Activated CD4-positive, alpha-beta T cell treated with anti-CD3 and anti-CD28 coated beads for 36 hours (primary cell): ENCODE measurements at regions not wholly inside any gene's neighbourhood (a gene's known extent, or its start where the extent isn't known, plus 50 kb on each side); places are given as distances from the start of the nearest gene placed in this dataset.

Experiments used
- ATAC-seq: fragments of 200-7000 bp; cut with Tn5 transposase; one replicate; pipeline ENCODE4 v1.10.0; 2021; ENCODE audit warnings: mild to moderate bottlenecking, moderate library complexity
- CTCF ChIA-PET: fragments of 350-600 bp; sonication (Branson Sonifier 250); formaldehyde crosslinking; loops from one replicate; lab custom pipeline; 2021; ENCODE audit warnings: antibody characterized with exemption; lab: Charles Lee
- POLR2A ChIA-PET: fragments of 350-600 bp; sonication (Branson Sonifier 250); formaldehyde crosslinking; loops from one replicate; lab custom pipeline; 2021; ENCODE audit warnings: antibody characterized with exemption, inconsistent platforms; lab: Charles Lee
- DNase-seq: peaks from one replicate; pipeline ENCODE4 v3.0.0-alpha.2; 2020
- H3K27ac Mint-ChIP-seq: one replicate; pipeline ENCODE4 v1.8.0; 2021; ENCODE audit warnings: mixed read lengths
- H3K27me3 Mint-ChIP-seq: one replicate; pipeline ENCODE4 v1.8.0; 2021; ENCODE audit warnings: mixed read lengths
- H3K36me3 Mint-ChIP-seq: one replicate; pipeline ENCODE4 v1.8.0; 2021; ENCODE audit warnings: low read depth, mixed read lengths
- H3K4me1 Mint-ChIP-seq: one replicate; pipeline ENCODE4 v1.8.0; 2021; ENCODE audit warnings: mixed read lengths
- H3K4me3 Mint-ChIP-seq: one replicate; pipeline ENCODE4 v1.8.0; 2021; ENCODE audit warnings: mild to moderate bottlenecking, moderate library complexity, mixed read lengths
- H3K9me3 Mint-ChIP-seq: one replicate; pipeline ENCODE4 v1.8.0; 2021; ENCODE audit warnings: low read depth, mixed read lengths
- intact Hi-C, 2 experiments: fragments of 100-400 bp; cut with DNase I in 1 of 2; cut with micrococcal nuclease in 1 of 2; formaldehyde crosslinking; loops; one replicate each; pipeline versions ENCODE4 v1.14.2 to v1.15.1; 2022 to 2024; cut with DNase I, micrococcal nuclease

DNA sequence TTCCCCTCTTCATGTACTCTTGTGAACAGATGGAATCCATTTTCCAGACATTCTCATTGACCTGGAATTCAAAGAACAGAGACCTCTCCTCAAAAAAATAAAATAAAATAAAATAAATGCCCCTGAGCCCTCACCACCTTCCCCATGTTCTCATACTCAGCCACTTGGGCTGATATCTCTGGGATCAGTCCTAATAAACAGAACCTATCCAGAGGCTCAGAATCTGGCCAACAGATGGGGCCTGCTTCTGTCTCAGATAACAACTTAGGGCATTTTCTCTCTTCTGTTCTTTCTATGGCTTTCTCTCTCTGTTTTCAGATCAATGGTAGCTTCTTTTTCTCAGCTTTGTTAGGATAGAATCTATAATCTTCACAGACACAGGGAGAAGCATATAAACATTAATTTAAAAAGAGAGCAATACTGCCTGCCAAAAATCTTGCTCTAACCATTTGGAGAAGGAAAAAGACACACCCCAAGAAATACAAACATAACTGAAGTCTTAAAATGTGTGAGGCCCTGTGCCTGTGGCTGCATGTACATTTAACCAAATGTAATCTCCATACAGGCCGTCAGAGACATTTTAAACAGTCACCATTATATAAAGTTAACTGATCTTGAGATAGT, 907.1 kb downstream of the FAT4 start:
- no peak overlapping the region for H3K4me3 Mint-ChIP-seq
- intact Hi-C loops = no loop called here
- no peaks in the 10 kb centered on the region for H3K4me1 Mint-ChIP-seq
- CTCF ChIA-PET = no interaction called here
- no peak overlapping the region for H3K27ac Mint-ChIP-seq
- no peaks in the 10 kb centered on the region for H3K36me3 Mint-ChIP-seq
- POLR2A ChIA-PET = no interaction called here
- no peaks in the 10 kb centered on the region for H3K27me3 Mint-ChIP-seq
- ATAC-seq (no peak), DNase-seq (no peak)
- H3K9me3 Mint-ChIP-seq = no peaks in the 10 kb centered on the region

DNA sequence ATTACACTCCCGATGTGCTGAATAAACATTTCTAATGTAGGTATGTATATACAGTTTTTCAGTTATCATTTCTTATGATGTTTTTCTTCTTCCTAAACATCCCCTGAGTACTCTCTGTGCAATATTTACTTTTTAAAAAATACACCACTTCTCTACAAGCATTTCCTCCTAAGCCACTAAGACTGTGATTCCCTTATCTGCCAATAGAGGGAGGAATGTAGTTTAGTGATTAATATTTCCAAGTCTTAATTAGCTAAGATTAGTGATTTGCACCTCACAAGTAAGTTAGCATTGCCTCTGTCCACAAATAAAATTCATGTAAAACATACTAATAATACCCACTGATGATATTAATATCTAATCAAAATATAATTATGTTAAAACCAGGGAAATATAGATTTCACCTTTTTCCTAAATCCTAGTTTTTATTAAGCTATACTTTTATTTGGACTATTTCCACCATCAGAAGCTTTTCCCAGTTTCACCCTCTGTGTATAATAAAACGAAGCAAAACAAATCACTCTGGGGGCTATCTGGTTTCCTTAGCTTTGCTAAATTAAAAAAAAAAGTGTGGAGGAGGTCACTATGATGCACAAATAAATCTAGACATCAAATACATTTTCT, 909.1 kb downstream of the FAT4 start:
- ChIA-PET POLR2A (no interaction called here), CTCF (no interaction called here)
- no peak overlapping the region for H3K4me3 Mint-ChIP-seq
- no peak for ATAC-seq
- intact Hi-C loops = no loop called here
- H3K4me1 Mint-ChIP-seq = no peaks in the 10 kb centered on the region
- H3K9me3 Mint-ChIP-seq = peaks cover 1% of the 10 kb centered on the region
- no peaks in the 10 kb centered on the region for H3K27me3 Mint-ChIP-seq
- no peak for DNase-seq
- H3K27ac Mint-ChIP-seq = no peak overlapping the region
- no peaks in the 10 kb centered on the region for H3K36me3 Mint-ChIP-seq

DNA sequence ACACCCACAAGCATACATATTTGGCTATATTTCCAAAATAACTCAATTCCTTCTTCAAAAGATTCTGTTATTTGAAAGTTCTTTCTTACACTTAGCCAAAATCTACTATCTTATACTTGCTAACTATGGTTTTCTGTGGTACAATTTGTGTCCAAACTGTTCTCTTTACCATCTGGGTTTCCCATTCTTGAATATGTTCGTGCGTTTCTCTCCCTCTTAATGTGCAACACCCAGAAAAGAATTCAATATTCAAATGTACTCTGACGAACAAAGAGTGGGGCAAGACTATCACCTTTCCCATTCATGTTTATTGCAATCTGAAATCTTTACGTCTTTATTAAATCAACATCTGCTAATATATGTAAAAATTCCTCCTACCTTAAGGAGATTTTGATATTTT, 912.7 kb downstream of the FAT4 start:
- H3K27ac Mint-ChIP-seq = no peak overlapping the region
- POLR2A ChIA-PET = no interaction called here
- intact Hi-C loops = no loop called here
- CTCF ChIA-PET = no interaction called here
- no peaks in the 10 kb centered on the region for H3K27me3 Mint-ChIP-seq
- H3K9me3 Mint-ChIP-seq = peaks cover 5% of the 10 kb centered on the region
- H3K4me3 Mint-ChIP-seq = no peak overlapping the region
- H3K36me3 Mint-ChIP-seq = no peaks in the 10 kb centered on the region
- DNase-seq = no peak
- ATAC-seq = no peak
- no peaks in the 10 kb centered on the region for H3K4me1 Mint-ChIP-seq

DNA sequence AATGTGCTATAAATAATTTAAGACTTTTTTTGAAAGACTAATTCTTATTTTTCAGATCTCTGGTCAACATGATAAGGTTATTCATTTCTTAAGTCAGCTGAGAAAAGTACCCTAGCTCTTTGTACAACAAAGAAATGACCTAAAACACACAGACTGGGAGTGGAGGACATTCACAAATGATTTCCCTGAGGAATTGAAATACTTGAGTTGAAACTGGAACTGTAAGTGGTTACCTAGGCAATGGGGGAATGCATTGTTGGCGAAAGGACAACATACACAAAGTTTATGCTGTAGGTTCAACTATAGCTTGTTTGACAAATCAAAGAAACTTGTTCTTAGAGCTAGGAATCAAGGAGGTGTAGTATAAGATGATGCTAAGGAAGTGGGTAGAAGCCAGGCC, 915.5 kb downstream of the FAT4 start:
- peaks cover 7% of the 10 kb centered on the region for H3K9me3 Mint-ChIP-seq
- DNase-seq = no peak
- H3K4me1 Mint-ChIP-seq = no peaks in the 10 kb centered on the region
- no peaks in the 10 kb centered on the region for H3K36me3 Mint-ChIP-seq
- ChIA-PET CTCF (no interaction called here), POLR2A (no interaction called here)
- no peak for ATAC-seq
- H3K4me3 Mint-ChIP-seq = no peak overlapping the region
- no peaks in the 10 kb centered on the region for H3K27me3 Mint-ChIP-seq
- intact Hi-C loops = no loop called here
- H3K27ac Mint-ChIP-seq = no peak overlapping the region

DNA sequence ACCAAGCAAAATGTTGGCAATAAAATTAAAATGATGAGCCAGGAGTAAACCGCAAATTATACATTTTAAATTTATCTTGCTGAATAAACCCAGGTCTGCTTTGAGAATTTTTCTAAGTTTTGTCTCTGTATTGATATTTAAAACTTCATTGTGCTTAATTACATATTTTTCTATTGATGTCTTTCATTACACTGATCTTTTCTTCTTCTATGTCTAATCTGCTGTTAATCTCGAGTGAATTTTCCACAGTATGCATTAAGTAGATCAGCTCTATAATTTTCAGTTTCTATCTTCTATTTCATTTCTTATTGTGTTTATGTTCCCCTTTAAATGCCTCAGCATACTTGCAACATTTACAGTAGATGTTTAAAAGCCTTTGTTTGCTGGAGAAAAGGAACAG, 918.7 kb downstream of the FAT4 start:
- intact Hi-C loops = no loop called here
- no peaks in the 10 kb centered on the region for H3K36me3 Mint-ChIP-seq
- H3K4me3 Mint-ChIP-seq = no peak overlapping the region
- no peaks in the 10 kb centered on the region for H3K27me3 Mint-ChIP-seq
- DNase-seq (no peak), ATAC-seq (no peak)
- no peaks in the 10 kb centered on the region for H3K4me1 Mint-ChIP-seq
- ChIA-PET POLR2A (no interaction called here), CTCF (no interaction called here)
- peaks cover 17% of the 10 kb centered on the region for H3K9me3 Mint-ChIP-seq
- H3K27ac Mint-ChIP-seq = no peak overlapping the region

DNA sequence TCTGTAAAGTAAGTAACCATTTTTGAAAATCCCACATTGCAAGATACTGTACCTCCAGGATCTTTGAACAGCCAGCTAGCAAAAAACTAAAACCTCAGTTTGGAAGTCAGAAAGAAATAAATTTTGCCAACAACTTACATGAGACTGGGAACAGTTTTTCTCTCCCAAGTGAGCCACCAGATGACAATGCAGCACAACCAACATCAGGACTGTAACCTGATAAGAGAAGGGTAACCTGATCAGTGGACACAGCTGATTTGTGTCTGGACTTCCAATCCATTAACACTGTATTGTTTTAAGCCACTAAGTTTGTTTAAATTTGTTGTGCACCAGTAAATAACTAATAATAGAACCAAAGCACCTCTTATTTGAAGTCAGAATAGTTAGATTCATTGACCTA, 923.3 kb downstream of the FAT4 start:
- CTCF ChIA-PET = no interaction called here

DNA sequence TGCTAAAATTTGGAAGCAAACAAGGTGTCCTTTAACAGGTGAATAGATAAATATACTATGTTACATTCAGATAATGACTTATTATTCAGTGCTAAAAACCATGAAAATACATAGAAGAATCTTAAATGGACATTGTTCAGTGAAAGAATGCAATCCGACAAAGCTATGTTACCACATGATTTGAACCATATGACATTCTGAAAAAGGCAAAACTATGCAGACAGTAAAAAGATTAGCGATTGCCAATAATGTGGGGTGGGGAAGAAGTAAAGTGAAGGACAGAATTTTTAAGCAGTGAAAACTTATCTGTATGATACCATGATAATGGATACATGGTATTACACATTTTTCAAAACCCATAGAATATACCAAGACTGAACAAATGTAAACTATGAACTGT, 926.9 kb downstream of the FAT4 start:
- ChIA-PET POLR2A (no interaction called here), CTCF (no interaction called here)
- no peaks in the 10 kb centered on the region for H3K4me1 Mint-ChIP-seq
- H3K4me3 Mint-ChIP-seq = no peak overlapping the region
- no peaks in the 10 kb centered on the region for H3K27me3 Mint-ChIP-seq
- no peak overlapping the region for H3K27ac Mint-ChIP-seq
- intact Hi-C loops = no loop called here
- ATAC-seq (no peak), DNase-seq (no peak)
- peaks cover 11% of the 10 kb centered on the region for H3K9me3 Mint-ChIP-seq
- H3K36me3 Mint-ChIP-seq = no peaks in the 10 kb centered on the region

More for the DNA sequence above, 923.3 kb downstream of the FAT4 start:
- Mint-ChIP-seq H3K4me3 (no peak overlapping the region), H3K9me3 (peaks cover 16% of the 10 kb centered on the region), H3K4me1 (no peaks in the 10 kb centered on the region), H3K27me3 (no peaks in the 10 kb centered on the region), H3K36me3 (no peaks in the 10 kb centered on the region), H3K27ac (no peak overlapping the region)
- POLR2A ChIA-PET = no interaction called here
- DNase-seq (no peak), ATAC-seq (no peak)
- intact Hi-C loops = no loop called here

DNA sequence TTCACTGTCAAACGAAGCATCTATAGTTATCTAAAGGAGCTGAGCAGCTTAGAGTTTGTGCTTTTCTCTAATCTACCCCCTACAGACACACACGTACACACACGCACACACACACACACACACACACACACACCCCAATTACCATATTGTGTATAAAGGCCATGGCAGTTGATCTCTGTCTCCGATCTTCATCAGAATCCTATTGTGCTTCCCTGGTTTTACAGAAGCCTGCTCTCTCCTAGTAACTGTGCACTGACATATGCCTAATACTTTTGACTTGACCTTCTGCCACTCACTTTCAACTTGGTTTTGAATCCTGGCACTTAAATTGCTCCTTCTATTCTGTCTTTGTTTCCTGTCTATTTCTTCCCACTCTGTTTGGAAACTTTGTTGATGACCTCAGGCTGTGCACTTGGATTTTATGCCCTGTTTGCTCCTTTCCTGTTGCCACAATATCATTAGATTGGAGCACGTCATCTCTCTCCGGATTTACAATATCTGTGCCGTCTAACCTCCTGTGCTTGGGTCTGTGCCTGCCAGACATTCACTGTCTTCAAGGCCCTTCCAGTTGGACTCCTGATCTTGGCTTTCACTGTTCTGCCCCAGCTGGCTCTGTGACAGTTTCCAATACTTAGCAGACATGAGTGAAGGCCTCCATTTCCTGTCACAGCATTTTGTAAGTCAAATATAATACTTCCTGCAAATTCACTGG, 928.1 kb downstream of the FAT4 start:
- intact Hi-C loops = no loop called here
- no peak overlapping the region for H3K4me3 Mint-ChIP-seq

DNA sequence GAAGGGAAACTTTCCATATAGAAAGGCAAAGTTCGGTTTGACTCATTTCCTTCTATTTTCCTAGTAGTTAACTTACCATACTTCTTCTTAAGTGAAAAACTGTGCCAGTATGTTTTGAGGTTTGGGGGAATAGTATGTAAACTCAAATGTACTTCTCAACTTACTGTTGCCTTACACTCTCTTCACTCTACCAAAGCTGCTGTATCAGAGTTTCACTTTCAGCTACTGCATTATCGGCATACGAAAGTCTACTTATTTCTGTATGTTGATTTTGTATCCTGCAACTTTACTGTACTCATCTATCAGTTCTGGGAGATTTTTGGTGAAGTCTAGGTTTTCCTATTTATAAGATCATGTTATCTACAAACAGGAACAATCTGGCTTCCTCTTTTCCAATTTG, 932.7 kb downstream of the FAT4 start:
- Mint-ChIP-seq H3K4me1 (no peaks in the 10 kb centered on the region), H3K27me3 (no peaks in the 10 kb centered on the region), H3K9me3 (peaks cover 3% of the 10 kb centered on the region), H3K4me3 (no peak overlapping the region), H3K36me3 (no peaks in the 10 kb centered on the region), H3K27ac (no peak overlapping the region)
- POLR2A ChIA-PET = no interaction called here
- intact Hi-C loops = no loop called here
- DNase-seq (no peak), ATAC-seq (no peak)
- CTCF ChIA-PET = no interaction called here

More for the DNA sequence above, 928.1 kb downstream of the FAT4 start:
- H3K4me1 Mint-ChIP-seq = no peaks in the 10 kb centered on the region
- no peak overlapping the region for H3K27ac Mint-ChIP-seq
- CTCF ChIA-PET = no interaction called here
- H3K9me3 Mint-ChIP-seq = peaks cover 5% of the 10 kb centered on the region
- no peaks in the 10 kb centered on the region for H3K27me3 Mint-ChIP-seq
- no peak for ATAC-seq
- POLR2A ChIA-PET = no interaction called here
- DNase-seq = no peak
- no peaks in the 10 kb centered on the region for H3K36me3 Mint-ChIP-seq

DNA sequence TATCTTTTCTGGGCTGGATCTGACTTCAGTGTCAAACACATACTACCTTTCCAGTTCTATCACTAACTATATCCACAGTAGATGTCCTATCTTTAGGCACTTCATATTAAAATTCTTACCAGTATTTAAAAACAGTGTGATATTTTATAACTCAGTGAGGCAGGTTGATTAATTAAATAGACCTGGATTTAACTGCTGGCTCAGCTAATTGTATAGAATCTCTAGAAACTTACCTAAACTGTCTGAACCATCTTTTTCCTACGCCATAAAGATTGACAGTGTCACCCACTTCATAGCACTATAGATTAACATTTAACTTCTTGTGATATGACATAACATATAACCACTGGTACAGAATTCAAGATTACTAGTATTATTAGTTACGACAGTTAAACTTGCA, 935.3 kb downstream of the FAT4 start:
- ATAC-seq = no peak
- no peak overlapping the region for H3K4me3 Mint-ChIP-seq
- H3K9me3 Mint-ChIP-seq = peaks cover 5% of the 10 kb centered on the region
- intact Hi-C loops = no loop called here
- no peaks in the 10 kb centered on the region for H3K4me1 Mint-ChIP-seq
- DNase-seq = no peak
- H3K36me3 Mint-ChIP-seq = no peaks in the 10 kb centered on the region
- H3K27me3 Mint-ChIP-seq = no peaks in the 10 kb centered on the region
- no peak overlapping the region for H3K27ac Mint-ChIP-seq
- CTCF ChIA-PET = no interaction called here
- POLR2A ChIA-PET = no interaction called here

DNA sequence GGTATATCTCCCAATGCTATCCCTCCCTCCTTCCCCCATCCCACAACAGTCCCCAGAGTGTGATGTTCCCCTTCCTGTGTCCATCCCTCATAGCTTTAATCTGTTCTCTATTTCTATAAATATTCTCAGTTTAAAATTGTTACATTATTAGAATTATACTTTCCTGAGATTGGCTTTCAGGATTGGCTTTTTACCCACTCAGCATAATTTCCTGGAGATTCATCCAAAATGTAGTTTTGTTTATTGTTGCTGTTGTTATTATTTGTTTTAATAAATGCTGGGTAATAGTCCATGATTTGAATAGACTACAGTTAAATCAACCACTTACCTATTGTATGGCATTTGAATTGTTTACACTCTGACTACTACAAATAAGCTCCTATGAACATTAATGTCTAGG, 936.4 kb downstream of the FAT4 start:
- intact Hi-C loops = no loop called here
- ATAC-seq (no peak), DNase-seq (no peak)
- Mint-ChIP-seq H3K4me3 (no peak overlapping the region), H3K4me1 (no peaks in the 10 kb centered on the region), H3K27ac (no peak overlapping the region), H3K36me3 (no peaks in the 10 kb centered on the region), H3K9me3 (peaks cover 5% of the 10 kb centered on the region), H3K27me3 (no peaks in the 10 kb centered on the region)
- CTCF ChIA-PET = no interaction called here
- POLR2A ChIA-PET = no interaction called here

DNA sequence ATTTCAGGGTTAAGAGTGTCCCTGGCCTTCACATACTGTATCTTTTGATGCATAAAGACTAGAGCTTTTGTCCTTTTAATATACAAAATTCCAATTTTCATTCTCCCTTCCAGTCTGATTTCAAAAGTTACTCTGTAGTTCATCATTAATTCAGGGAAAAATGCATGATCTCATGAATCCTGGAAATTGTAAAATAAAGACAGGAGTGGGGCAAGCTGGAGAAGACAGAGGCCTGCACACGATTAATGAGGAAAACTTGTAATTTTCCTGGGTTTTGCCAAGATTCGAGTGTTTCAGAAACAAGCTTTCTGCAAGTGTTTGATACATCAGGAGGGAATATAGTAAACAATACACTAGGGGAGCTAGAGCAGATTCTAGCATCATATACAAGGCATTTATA, 947.9 kb downstream of the FAT4 start:
- no peak overlapping the region for H3K4me3 Mint-ChIP-seq
- POLR2A ChIA-PET = no interaction called here
- no peaks in the 10 kb centered on the region for H3K36me3 Mint-ChIP-seq
- H3K27ac Mint-ChIP-seq = no peak overlapping the region
- H3K4me1 Mint-ChIP-seq = no peaks in the 10 kb centered on the region
- DNase-seq (no peak), ATAC-seq (no peak)
- H3K27me3 Mint-ChIP-seq = no peaks in the 10 kb centered on the region
- H3K9me3 Mint-ChIP-seq = no peaks in the 10 kb centered on the region
- intact Hi-C loops = no loop called here
- CTCF ChIA-PET = no interaction called here
